ENCODE measurements at regions not wholly inside any gene's neighbourhood (a gene's known extent, or its start where the extent isn't known, plus 50 kb on each side); places are given as distances from the start of the nearest gene placed in this dataset.
"Not testable (repeated sequence)": the region's sequence is repeated elsewhere in the genome, so short reads cannot be mapped to it uniquely, and the experiment has no call there.

DNA sequence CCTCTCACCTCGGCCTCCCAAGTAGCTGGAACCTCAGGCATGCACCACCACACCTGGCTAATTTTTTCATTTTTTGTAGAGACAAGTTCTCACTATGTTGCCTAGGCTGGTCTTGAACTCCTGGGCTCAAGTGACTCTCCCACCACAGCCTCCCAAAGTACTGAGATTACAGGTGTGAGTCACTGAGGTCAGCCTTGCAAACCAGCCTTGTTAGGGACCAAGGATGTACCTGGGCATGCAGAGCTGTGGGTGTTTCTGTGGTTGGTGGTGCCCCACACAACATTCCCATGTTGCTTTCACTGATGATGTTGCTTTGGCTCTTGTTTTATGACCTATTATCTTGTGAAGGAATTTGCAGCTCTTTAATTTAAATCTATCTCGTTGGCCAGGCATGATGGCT, 54.8 kb downstream of the OTUD1 start:
- no peaks in the 10 kb centered on the region for H3K4me1 ChIP-seq
- H3K9me3 ChIP-seq: no peaks in the 10 kb centered on the region
- no peaks in the 10 kb centered on the region for H3K36me3 ChIP-seq (replicated peaks)
- in situ Hi-C loops (cut with MboI; ENCODE audit: low sequenced_read_pairs): no loop called here
- H3K27me3 ChIP-seq (ENCODE audit: low read depth): no peaks in the 10 kb centered on the region; the same call in 1 of the 2 replicates
- H3K4me3 ChIP-seq: no peak overlapping the region
- no peak for DNase-seq (ENCODE audit: low spot score in 2 of 2)

DNA sequence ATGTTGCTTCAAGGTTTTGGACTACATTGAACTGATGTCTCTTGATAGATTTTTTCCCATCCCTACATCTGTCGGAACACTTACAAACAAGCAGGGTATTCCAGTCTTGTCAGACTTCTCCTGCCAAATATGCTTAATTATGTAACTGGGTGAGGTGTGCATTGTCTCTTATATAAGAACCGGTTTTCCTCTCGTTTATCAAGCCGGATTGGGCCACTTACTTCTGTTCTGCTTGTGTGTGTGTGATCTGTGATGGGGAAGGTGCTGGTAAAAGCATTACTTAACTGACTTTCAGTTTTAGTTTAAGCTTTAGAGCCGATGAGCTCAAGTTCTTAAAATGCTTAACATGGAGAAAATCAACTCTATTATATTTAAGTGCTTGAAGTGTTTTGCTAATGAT, 57.9 kb downstream of the OTUD1 start:
- H3K9me3 ChIP-seq: no peaks in the 10 kb centered on the region
- H3K36me3 ChIP-seq (replicated peaks): no peaks in the 10 kb centered on the region
- in situ Hi-C loops (cut with MboI; ENCODE audit: low sequenced_read_pairs): no loop called here
- H3K4me3 ChIP-seq: no peak overlapping the region
- no peaks in the 10 kb centered on the region for H3K27me3 ChIP-seq (ENCODE audit: low read depth)
- DNase-seq (ENCODE audit: low spot score in 2 of 2): no peak
- H3K4me1 ChIP-seq: no peaks in the 10 kb centered on the region

DNA sequence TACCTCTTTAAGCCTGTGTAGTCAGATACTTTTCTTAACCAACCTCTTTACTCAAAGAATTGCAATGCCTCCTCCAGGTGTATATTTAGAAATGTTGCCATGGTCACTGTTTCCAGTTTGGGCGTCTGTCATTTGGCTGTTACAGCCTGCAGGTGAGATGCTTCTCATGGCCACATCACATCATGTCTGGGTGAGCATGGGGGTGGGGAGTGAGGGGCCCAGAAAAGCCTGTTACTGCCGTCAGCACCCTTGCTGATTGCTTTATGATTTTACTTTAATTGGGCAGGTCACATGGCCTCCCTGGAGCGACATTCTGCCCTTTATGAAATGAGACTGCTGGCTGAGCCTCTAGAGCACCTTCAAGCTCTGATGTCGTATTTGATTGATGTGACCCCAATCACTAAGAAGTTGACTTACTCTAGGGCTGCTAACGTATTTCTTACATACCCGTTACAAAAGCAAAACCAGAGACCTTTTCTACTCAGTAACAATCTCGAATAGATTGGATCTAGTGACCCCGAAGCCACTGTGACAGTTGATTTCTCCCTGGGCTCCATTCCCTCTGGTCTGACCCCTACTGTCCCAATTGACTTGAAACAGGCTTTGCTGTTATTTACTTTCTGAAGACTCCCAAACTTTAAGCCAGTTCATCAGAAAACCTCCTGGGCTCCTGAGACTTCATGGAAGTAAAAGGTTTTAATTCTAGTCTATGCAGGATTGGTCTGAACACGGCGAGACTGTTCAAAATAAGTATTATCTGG, 60.7 kb downstream of the OTUD1 start:
- no peaks in the 10 kb centered on the region for H3K27me3 ChIP-seq (ENCODE audit: low read depth)
- in situ Hi-C loops (cut with MboI; ENCODE audit: low sequenced_read_pairs): no loop called here
- no peak for DNase-seq (ENCODE audit: low spot score in 2 of 2)
- H3K4me1 ChIP-seq: no peaks in the 10 kb centered on the region
- no peaks in the 10 kb centered on the region for H3K9me3 ChIP-seq
- no peaks in the 10 kb centered on the region for H3K36me3 ChIP-seq (replicated peaks)
- no peak overlapping the region for H3K4me3 ChIP-seq

DNA sequence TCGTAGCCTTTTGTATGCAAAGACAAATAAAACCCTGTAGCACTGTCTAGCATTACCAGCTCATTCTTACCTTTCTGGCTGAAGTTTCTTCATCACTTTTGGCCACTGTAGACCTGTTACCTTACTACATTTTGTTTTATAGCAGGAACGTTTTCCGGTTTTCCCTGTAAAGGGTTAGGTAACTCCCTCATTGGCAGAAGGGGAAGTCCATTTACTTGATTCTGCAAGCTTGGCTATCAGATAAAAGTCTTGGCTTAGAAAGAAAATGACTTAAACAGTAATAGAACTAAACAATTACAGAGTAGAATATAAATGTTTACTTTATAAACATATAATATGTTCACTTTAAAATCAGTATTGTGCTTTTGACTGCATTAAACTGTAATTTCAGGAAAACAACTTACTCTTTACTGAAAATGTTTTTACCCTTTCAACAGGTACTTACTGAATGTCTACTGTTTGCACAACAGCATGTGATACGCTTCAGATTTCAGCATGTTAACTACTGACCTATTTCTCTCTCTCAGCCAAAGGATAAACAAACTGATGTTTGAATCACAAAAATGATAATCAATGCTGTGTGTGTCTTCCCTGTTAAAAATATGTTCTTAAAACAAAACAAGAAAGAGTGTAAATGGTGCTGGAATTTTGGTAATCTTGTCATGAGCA, 67.1 kb downstream of the OTUD1 start:
- H3K36me3 ChIP-seq (replicated peaks): no peaks in the 10 kb centered on the region
- H3K27me3 ChIP-seq (ENCODE audit: low read depth): no peaks in the 10 kb centered on the region
- H3K4me1 ChIP-seq: no peaks in the 10 kb centered on the region
- no peak overlapping the region for H3K4me3 ChIP-seq
- no peak for DNase-seq (ENCODE audit: low spot score in 2 of 2)
- H3K9me3 ChIP-seq: no peaks in the 10 kb centered on the region
- in situ Hi-C loops (cut with MboI; ENCODE audit: low sequenced_read_pairs): no loop called here

DNA sequence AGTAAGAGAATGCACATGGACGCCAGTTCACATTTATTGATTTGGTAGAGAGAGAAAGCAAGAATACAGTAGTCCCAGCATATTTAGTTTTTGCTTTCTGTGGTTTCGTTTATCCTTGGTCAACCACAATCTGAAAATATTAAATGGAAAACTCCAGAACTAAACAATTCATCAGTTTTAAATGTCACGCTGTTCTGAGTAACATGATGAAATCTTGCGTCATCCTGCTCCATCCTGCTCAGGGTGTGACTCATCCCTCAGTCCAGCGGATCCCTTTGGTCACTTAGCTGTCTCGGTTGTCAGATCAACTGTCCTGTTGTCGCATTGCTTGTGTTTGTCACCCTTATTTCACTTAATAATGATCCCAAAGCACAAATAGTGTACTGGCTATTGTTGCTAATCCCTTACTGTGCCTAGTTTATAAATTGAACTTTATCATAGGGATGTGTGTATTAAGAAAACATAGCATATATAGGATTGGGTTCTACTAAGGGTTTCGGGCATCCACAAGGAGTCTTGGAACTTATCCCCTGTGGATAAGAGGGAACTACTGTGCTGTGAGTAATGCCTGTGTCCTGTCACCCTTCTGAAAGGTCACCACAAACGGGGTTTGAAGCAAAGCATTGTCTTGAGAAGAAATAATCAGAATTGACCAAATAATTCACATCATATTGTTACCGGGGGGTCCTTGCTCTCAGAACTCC, 73.6 kb downstream of the OTUD1 start:
- no peak overlapping the region for H3K4me3 ChIP-seq
- H3K4me1 ChIP-seq: no peaks in the 10 kb centered on the region
- H3K9me3 ChIP-seq: no peaks in the 10 kb centered on the region; the same call in 1 of the 2 replicates
- no peaks in the 10 kb centered on the region for H3K36me3 ChIP-seq (replicated peaks)
- no peaks in the 10 kb centered on the region for H3K27me3 ChIP-seq (ENCODE audit: low read depth)
- DNase-seq (ENCODE audit: low spot score in 2 of 2): no peak
- in situ Hi-C loops (cut with MboI; ENCODE audit: low sequenced_read_pairs): no loop called here

DNA sequence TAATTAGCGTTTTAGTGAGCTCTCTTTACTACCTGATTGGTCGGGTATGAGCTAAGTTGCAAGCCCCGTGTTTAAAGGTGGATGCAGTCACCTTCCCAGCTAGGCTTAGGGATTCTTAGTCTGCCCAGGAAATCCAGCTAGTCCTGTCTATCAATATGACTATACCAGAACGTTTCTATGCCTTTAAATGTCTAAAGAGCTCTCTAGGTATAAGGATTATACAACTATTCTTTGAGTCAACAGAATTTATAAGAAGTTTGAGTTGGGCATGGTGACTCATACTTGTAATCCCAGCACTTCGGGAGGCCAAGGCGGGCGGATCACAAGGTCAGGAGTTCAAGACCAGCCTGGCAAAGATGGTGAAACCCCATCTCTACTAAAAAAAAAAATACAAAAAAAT, 74.7 kb downstream of the OTUD1 start:
- DNase-seq (ENCODE audit: low spot score in 2 of 2); H3K9me3 ChIP-seq; H3K36me3 ChIP-seq (replicated peaks); H3K27me3 ChIP-seq (ENCODE audit: low read depth); H3K4me1 ChIP-seq; in situ Hi-C loops (cut with MboI; ENCODE audit: low sequenced_read_pairs); H3K4me3 ChIP-seq: not testable (repeated sequence)

DNA sequence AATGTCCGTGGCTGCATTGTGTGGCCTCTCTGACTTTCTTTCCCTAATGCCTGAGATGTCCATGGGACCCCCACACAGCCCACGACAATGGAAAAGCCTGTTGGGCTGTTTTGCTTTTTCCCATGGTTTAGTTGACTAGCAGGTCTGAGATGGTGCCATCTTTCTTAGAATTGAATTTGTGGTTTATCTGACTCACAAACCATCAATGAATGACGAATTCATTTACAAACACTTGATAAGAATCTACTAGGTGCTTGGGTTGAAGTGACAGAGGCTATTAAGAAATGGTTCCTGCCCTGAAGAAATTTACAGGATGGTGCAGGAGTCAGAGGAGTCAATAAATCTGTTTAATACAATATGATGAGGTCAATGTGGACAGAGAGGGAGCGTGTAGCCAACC, 75.4 kb downstream of the OTUD1 start:
- in situ Hi-C loops (cut with MboI; ENCODE audit: low sequenced_read_pairs): no loop called here
- no peaks in the 10 kb centered on the region; the same call in 1 of the 2 replicates for H3K9me3 ChIP-seq
- no peaks in the 10 kb centered on the region for H3K4me1 ChIP-seq
- no peak overlapping the region for H3K4me3 ChIP-seq
- no peaks in the 10 kb centered on the region for H3K36me3 ChIP-seq (replicated peaks)
- no peaks in the 10 kb centered on the region for H3K27me3 ChIP-seq (ENCODE audit: low read depth)
- no peak for DNase-seq (ENCODE audit: low spot score in 2 of 2)

DNA sequence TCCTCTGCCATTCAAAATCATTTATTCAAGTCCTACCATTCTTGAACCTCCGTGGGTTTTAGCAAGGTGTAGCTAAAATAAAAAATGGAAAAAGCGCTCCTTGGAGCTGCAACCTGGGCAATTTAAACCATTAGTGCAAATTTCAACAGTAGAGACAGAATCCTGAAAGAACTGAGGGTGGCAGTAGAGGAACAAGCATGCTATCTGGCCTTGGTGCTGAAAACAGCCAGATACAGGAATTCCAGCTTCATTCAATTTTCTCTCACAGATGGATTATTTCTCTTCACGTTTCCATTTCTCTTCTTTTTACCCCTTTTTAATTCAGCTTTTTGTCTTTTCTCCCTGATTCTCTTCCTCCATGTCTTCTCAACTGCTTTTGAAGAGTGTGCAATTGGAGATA, 77.7 kb downstream of the OTUD1 start:
- no peaks in the 10 kb centered on the region for H3K4me1 ChIP-seq
- H3K36me3 ChIP-seq (replicated peaks): no peaks in the 10 kb centered on the region
- no peaks in the 10 kb centered on the region; the same call in 1 of the 2 replicates for H3K9me3 ChIP-seq
- in situ Hi-C loops (cut with MboI; ENCODE audit: low sequenced_read_pairs): no loop called here
- no peaks in the 10 kb centered on the region for H3K27me3 ChIP-seq (ENCODE audit: low read depth)
- no peak for DNase-seq (ENCODE audit: low spot score in 2 of 2)
- no peak overlapping the region for H3K4me3 ChIP-seq

DNA sequence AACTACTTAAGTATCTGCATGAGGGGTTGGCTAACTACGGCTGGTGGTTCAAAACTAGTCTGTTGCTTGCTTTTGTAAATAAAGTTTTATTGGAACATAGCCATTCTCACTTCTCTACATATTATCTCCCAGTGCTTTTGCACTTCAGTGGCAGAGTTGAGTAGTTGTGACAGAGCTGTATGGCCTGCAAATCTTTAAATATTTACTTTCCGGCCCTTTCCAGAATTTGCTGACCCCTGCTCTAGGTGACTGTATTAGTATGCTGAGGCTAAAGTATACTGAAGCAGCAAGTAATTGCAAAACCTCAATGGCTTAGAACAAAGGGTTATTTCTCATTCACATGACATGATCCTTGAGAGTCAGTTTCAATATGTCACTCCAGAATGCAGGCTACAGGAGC, 78.3 kb downstream of the OTUD1 start:
- H3K4me3 ChIP-seq: no peak overlapping the region
- no peaks in the 10 kb centered on the region; the same call in 1 of the 2 replicates for H3K9me3 ChIP-seq
- no peaks in the 10 kb centered on the region for H3K4me1 ChIP-seq
- no peaks in the 10 kb centered on the region for H3K27me3 ChIP-seq (ENCODE audit: low read depth)
- H3K36me3 ChIP-seq (replicated peaks): no peaks in the 10 kb centered on the region
- DNase-seq (ENCODE audit: low spot score in 2 of 2): no peak
- in situ Hi-C loops (cut with MboI; ENCODE audit: low sequenced_read_pairs): no loop called here

DNA sequence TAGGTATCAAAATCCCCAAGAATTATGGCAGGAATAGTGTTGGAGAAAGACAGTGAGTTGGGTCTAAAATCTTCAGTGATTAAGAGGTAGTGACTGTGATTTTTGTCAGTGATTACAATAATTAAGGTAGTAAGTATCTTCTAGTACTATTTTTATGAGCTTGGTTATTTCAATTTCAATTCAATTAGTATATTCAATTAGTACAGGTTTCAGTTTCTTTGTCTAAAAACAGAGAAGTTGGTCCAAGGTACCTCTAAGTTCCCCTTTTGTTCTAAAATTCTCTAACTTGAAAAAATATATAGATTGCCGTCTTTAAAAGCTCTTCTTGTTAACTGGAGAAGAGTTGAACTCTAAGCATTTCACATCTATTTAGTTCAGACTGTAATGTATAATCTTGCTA, 82.9 kb downstream of the OTUD1 start:
- no peak for DNase-seq (ENCODE audit: low spot score in 2 of 2)

DNA sequence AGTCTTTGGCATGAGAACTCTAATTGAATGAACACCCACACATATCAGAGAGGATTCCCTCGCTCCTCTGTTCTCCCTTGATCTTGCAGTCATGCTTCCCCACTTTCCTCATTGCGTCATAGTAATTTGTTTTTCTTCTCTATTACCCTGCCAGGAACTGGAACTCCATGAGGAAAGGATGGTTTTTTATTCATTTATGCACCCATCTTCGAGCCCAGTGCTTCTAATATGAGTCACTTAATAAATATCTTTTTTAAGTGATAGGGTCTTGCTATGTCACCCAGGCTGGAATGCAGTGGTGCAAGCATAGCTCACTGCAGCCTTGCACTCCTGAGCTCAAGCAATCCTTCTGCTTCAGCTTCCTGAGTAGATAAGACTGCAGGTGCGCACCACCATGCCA, 83.5 kb downstream of the OTUD1 start:
- Histone ChIP-seq H3K4me3 (no peak overlapping the region), H3K9me3 (no peaks in the 10 kb centered on the region), H3K4me1 (no peaks in the 10 kb centered on the region), H3K27me3 (ENCODE audit: low read depth) (no peaks in the 10 kb centered on the region), H3K36me3 (replicated peaks) (no peaks in the 10 kb centered on the region)
- no peak for DNase-seq (ENCODE audit: low spot score in 2 of 2)
- in situ Hi-C loops (cut with MboI; ENCODE audit: low sequenced_read_pairs): no loop called here

More for the DNA sequence above, 82.9 kb downstream of the OTUD1 start:
- Histone ChIP-seq H3K4me3 (no peak overlapping the region), H3K9me3 (no peaks in the 10 kb centered on the region), H3K27me3 (ENCODE audit: low read depth) (no peaks in the 10 kb centered on the region), H3K36me3 (replicated peaks) (no peaks in the 10 kb centered on the region), H3K4me1 (no peaks in the 10 kb centered on the region)
- in situ Hi-C loops (cut with MboI; ENCODE audit: low sequenced_read_pairs): no loop called here

DNA sequence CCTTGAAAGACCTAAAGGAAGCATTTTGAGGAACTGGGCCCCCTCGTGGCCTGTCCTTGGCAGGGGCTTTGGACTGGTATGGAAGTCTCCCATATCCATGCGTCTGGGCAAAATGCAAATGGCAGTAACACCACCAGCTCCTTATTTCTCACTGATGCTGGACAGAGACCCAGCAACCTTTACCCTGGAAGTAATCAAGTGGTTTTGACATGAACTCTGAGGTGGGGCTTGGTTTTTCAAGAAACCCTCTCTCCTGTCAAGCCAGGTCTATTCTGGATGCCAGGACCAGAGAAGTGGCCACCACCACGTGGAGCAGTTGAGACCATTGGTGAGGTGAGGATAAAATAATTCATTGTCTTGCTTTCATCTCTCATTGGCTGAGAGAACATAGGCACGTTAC, 84.4 kb downstream of the OTUD1 start:
- Histone ChIP-seq H3K9me3 (no peaks in the 10 kb centered on the region), H3K36me3 (replicated peaks) (no peaks in the 10 kb centered on the region), H3K27me3 (ENCODE audit: low read depth) (no peaks in the 10 kb centered on the region), H3K4me3 (no peak overlapping the region), H3K4me1 (no peaks in the 10 kb centered on the region)
- DNase-seq (ENCODE audit: low spot score in 2 of 2): no peak
- in situ Hi-C loops (cut with MboI; ENCODE audit: low sequenced_read_pairs): no loop called here

DNA sequence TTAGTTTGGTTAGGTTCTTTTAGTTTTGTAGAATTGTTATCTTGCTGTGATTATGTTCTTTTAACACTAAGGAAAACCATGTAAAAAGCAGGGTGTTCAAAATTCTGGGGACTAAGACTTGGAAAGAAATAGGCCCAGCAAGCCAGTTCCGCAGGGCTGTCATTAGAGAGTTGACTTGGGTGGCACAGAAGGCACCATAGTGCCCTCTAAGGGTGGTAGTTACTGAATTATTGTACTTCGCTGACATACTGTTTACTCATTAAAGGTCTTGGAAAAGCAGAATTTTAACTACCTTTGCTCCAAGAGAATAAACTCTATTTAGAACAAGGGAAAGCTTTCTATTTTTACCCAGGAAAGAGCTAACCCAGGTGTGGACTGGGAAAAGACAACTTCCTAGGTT, 86.5 kb downstream of the OTUD1 start:
- no peak for DNase-seq (ENCODE audit: low spot score in 2 of 2)
- in situ Hi-C loops (cut with MboI; ENCODE audit: low sequenced_read_pairs): loop anchor here (25.0 kb wide), 2 partner anchors 213 to 363 kb away; no protein-coding TSS in a partner anchor
- Histone ChIP-seq H3K4me3 (no peak overlapping the region), H3K36me3 (replicated peaks) (no peaks in the 10 kb centered on the region), H3K4me1 (no peaks in the 10 kb centered on the region), H3K9me3 (no peaks in the 10 kb centered on the region), H3K27me3 (ENCODE audit: low read depth) (no peaks in the 10 kb centered on the region)

DNA sequence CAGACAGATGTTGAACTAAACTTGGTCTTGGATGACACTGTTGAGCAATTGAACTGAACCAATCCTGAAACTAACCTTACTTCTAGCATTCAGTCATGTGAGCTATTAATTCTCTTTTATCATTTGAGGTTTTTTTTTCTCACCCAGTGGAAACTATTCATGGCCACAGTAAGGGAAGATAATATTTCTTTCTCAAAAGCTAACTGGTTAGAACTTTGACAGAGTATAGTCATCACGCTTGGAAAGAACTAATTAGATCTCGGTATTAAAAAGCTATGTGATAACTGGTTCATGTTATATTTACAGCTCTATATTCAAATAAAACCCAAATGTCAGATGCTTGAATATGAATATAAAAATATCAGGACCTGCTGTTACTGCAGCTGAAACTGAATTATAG, 89.5 kb downstream of the OTUD1 start:
- H3K4me1 ChIP-seq: no peaks in the 10 kb centered on the region
- no peaks in the 10 kb centered on the region for H3K36me3 ChIP-seq (replicated peaks)
- H3K27me3 ChIP-seq (ENCODE audit: low read depth): no peaks in the 10 kb centered on the region
- no peak overlapping the region for H3K4me3 ChIP-seq
- no peaks in the 10 kb centered on the region for H3K9me3 ChIP-seq
- DNase-seq (ENCODE audit: low spot score in 2 of 2): no peak
- in situ Hi-C loops (cut with MboI; ENCODE audit: low sequenced_read_pairs): loop anchor here (25.0 kb wide), 2 partner anchors 216 to 366 kb away; no protein-coding TSS in a partner anchor
